NB4 (cell line): ENCODE measurements at regions not wholly inside any gene's neighbourhood (a gene's known extent, or its start where the extent isn't known, plus 50 kb on each side); places are given as distances from the start of the nearest gene placed in this dataset.

Source experiments
- DNase-seq: peaks from one replicate; pipeline ENCODE4 v3.0.0; 2010; ENCODE audit warnings: low read depth
- H3K4me3 ChIP-seq: one replicate; pipeline ENCODE4 v1.5.1; 2011; ENCODE audit warnings: mild to moderate bottlenecking, low read depth, low read length, moderate library complexity
- CTCF ChIP-seq: IDR thresholded peaks from one replicate; pipeline ENCODE4 v1.5.1; 2012; ENCODE audit warnings: low read depth, low read length
- MYC ChIP-seq: IDR thresholded peaks from 2 replicates; pipeline ENCODE4 v1.6.1; 2011; ENCODE audit warnings: low read depth, low read length
- POLR2A ChIP-seq: IDR thresholded peaks from 2 replicates; pipeline ENCODE4 v1.6.1; 2011; ENCODE audit warnings: mild to moderate bottlenecking; ENCODE audit not compliant: insufficient read length; ENCODE audit errors: extremely low read depth
- TF ChIP-seq, protein P1 (sequence below): IDR thresholded peaks from 2 replicates; pipeline ENCODE4 v1.6.1; 2011; ENCODE audit warnings: low read depth, low read length

DNA sequence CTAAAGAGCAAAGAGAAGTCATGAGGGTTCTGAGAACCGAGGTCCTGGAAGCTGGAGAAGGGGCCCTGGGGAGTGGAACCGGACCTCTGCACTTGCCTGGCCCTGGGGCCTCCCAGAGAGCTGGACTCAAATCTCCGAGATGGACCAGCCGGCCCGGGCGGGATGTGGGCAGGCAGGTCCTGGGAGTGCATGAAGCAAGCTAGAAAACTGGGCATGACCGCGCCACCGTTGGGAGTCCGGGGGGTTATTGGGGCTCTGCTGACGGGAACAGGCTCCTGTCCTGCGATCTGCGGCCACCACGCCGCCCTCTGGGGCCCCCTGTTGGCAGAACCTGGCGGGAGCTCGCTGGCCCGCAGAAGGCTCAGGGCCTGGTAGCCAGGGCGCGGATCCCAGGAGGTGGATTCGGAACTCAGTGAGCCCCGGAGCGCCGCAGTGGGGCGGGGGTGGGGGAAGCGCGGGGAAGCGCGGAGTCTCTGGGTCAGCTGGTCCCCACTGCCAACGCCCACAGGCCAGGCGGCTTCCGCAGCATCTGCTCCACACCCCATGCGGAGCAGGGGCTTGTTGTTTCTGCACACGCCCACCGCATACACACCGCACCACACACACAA, 150.6 kb downstream of the ERCC6L2 start:
- DNase-seq, result no peak

GRCh38 chr9:96023486-96023885, 148.0 kb downstream of the ERCC6L2 start:
- TF ChIP-seq CTCF (no peak), MYC (no peak), POLR2A (no peak)
- TF ChIP-seq, protein P1, sequence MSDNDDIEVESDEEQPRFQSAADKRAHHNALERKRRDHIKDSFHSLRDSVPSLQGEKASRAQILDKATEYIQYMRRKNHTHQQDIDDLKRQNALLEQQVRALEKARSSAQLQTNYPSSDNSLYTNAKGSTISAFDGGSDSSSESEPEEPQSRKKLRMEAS, result no peak
- H3K4me3 ChIP-seq, result no peak overlapping the region
- no peak for DNase-seq

More for the DNA sequence above, 150.6 kb downstream of the ERCC6L2 start:
- H3K4me3 ChIP-seq, result no peak overlapping the region
- TF ChIP-seq POLR2A (no peak), CTCF (peak; percentile 27), MYC (no peak)
- TF ChIP-seq, protein P1, result no peak

GRCh38 chr9:96022445-96023051, 147.1 kb downstream of the ERCC6L2 start:
- peak; percentile 79 for DNase-seq
- no peak for TF ChIP-seq CTCF
- no peak for TF ChIP-seq MYC
- TF ChIP-seq, protein P1, result no peak
- no peak for TF ChIP-seq POLR2A
- H3K4me3 ChIP-seq, result no peak overlapping the region

DNA sequence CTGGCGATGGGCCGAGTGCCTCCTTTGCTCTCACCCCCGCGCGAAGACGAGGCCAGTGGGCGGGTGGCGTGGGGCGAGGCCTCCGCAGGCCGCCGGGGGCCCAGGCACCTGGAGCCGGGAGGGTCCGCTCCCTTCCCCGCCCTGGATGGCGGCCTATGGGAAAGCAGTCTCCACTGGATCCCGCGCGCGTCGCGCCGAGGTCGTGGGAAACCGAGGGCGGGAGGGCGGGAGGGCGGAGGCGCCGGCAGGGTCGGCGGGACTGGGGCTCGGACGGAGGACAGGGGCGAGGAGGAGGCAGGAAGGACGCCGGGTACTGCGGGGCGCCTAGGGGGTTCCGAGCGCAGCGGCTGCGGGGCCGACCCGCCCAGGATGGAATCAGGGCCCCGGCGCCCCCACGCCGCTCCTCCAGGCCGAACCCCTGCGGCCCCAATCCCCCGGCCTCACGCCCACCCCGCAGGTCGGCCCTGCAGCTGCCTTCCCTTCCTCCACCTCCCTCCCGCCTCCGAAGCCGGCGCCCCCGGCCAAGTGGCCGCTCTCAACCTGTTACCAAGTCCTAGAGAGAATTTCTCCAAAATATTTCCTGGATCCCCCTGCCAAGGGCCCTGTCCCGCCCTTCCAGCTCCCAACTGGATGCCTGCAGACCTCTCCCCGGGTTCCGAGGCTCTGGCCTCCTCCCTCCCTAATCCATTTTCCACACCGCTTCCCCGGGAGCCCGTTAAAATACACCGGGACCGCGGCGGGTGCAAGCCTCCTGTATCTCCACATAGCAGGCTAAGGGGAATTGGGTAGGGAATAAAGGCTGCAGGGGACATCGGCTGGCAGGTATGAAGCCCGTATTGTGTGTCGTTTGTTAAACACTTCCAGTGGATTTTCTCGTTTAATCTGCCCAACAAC, 146.3 kb downstream of the ERCC6L2 start:
- TF ChIP-seq CTCF (no peak), POLR2A (no peak), MYC (no peak)
- TF ChIP-seq, protein P1, result no peak
- H3K4me3 ChIP-seq, result peak overlapping the region; percentile 25
- no peak for DNase-seq

GRCh38 chr9:96020792-96021550, 145.5 kb downstream of the ERCC6L2 start:
- peak; percentile 43 for DNase-seq
- peak overlapping the region; percentile 25 for H3K4me3 ChIP-seq
- TF ChIP-seq POLR2A, result no peak
- no peak for TF ChIP-seq CTCF
- TF ChIP-seq, protein P1, result no peak
- no peak for TF ChIP-seq MYC
